Activated CD8-positive, alpha-beta memory T cell treated with anti-CD3 and anti-CD28 coated beads, Interleukin-2, amount 50 U/mL, for 1 hour (primary cell): ENCODE measurements at regions not wholly inside any gene's neighbourhood (a gene's known extent, or its start where the extent isn't known, plus 50 kb on each side); places are given as distances from the start of the nearest gene placed in this dataset.

Experiments
- DNase-seq: peaks from one replicate; pipeline ENCODE4 v3.0.0-alpha.2; 2020; ENCODE audit errors: extremely low read depth

- DNase-seq = no peak
Measured at GRCh38 chr20:60321601-60322000, 363.4 kb downstream of the CDH26 start.

- DNase-seq = no peak
Measured at GRCh38 chr20:60326821-60327220, 368.6 kb downstream of the CDH26 start.

GRCh38 chr20:60327971-60328660, 369.9 kb downstream of the CDH26 start:
- no peak for DNase-seq

- no peak for DNase-seq
Measured at GRCh38 chr20:60330461-60330860, 372.2 kb downstream of the CDH26 start.

DNA sequence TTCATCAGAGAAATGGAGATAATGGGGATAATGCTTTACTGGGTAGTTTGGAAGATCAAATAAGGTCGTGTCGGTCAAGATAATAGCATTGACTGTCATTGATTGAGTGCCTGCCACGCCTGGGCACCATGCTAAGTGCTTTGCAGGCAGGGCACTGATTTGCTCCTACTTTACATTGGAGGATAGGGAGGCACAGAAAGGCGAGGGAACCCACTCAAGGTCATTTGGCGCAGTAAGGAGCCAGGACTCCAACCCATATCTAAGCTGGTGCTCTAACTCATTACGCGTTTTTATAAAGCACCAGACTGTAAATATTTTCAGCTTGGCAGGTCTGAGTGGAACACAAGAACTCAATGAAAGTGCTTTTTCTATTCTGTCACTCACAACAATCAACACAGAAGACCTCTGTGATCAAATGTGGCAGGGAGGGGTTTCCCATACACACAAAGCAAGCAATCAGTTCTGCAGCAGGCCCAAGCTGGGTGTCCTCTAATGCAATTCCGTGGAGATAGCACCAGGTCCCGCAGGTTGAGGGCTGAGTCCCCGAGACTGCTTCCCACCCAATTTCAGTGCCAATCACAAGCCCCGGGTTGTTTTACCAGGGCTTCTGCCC, 373.6 kb downstream of the CDH26 start:
- DNase-seq = no peak

DNA sequence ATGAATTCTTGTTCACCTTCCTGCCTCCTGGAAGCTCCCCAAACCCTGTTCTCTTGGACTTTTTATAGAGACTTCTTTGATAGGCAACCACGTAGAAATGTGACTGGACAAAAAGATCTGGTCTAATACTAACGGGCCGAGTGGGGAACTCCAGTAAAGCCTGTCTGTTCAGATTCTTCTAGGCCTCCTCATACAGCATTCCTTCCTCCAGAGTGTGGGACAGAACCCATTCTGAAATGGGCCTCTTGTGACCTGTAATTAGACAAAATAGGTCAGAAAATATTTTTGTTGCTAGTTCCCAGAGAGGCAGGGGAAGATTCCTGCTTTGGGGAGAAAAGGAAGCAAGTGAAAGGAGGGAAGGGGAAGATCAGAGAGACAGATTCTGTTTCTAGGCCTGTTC, 374.3 kb downstream of the CDH26 start:
- no peak for DNase-seq

DNA sequence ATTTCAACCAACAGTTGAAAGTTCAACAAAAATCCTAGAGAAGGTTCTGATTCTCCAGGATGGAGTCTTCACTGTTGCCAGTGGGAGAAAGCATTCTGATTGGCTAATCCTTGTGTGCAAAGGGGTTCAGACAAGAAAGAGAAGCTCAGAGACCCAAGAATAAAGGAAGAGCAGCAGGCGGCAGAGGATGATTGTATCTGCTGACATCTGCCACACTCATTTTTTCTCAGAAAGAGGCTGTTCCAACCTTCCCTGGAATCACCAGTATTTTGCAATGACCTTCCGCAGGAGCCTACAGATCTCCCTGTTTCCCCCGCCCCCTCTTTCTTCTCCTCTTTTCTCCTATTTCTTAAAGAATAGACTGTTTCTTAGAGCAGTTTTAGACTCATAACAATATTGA, 376.7 kb downstream of the CDH26 start:
- DNase-seq = no peak

DNA sequence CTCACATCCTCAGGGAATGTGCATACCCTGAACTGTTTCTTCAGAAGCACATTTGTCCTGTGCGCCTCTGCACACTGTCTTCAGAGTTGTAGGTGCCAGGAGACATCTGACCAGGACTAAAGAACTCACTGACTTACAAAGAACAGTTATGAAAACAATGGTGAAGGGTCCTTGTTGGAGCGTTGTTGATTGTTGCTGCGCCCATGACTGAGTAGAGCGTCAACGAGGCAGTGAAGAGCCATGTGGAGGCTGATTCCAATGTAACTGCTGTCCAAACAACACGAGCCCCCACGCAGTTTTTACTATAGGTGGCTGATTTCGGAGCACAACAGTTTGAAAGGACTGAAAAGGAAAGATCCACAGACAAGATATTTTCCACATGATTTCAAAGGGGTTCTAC, 380.3 kb downstream of the CDH26 start:
- DNase-seq = no peak

GRCh38 chr20:60339738-60340137, 381.5 kb downstream of the CDH26 start:
- no peak for DNase-seq

- DNase-seq = no peak
Measured at GRCh38 chr20:60340232-60340631, 382.0 kb downstream of the CDH26 start.

DNA sequence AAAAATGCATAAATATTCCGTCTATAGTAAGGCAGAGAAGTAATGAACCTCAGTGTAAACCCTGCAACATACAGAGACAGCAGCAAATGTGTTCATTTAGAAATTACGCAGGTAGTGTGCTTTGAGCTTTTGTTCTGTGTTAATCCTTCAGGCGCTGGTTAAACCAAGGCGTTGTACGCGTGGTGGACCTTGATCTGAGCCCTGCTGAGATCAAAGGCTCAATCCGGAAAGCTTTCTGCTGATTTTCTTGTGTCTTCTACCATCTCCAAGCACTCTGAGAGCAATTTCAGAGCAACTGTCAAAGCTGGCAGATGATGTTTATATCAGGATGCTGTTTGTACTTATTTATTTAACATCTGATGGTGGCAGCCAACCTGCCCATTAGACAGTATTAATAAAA, 382.8 kb downstream of the CDH26 start:
- no peak for DNase-seq

GRCh38 chr20:60345106-60345505, 386.9 kb downstream of the CDH26 start:
- DNase-seq = no peak

DNA sequence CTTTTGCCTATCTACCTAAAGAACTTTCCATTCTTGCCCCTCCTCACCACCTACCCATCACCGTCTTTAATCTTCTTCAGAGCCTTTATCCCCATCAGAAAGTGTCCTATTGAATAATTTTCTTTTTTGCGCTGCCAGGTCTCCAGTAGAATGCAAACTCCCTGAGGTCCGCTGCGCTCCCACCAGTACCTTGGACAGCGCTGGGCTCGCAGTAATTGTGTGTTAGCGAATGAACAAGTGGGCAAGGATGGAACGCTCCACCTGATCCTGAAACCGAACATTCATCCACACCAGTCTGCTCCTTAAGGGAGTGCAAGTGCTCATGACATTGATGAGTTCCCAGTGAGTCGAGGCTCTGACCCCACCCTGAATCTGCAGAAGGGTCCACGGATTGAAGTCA, 391.2 kb downstream of the CDH26 start:
- no peak for DNase-seq

GRCh38 chr20:60352017-60352416, 393.8 kb downstream of the CDH26 start:
- no peak for DNase-seq

DNA sequence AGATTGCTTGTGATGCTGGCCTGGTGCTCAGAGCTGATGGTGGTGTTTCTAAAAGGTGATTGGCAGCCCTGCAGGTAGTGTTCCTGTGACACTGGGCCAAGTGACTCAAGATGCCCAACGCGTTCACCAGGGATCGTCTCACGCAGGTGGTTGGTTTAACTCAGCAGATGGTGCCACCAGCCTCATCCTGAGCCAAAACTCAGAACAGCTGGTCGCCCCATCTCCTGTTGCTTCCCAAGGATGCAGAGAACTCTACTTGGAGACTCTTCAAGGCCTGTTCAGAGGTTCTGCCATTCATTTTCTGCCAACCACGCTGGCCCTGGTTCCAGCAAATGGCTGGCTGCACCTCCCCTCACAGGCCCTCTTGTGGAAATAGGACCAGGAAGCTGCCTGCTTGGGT, 394.4 kb downstream of the CDH26 start:
- no peak for DNase-seq

- no peak for DNase-seq
Measured at GRCh38 chr20:60354024-60354580, 395.9 kb downstream of the CDH26 start.

DNA sequence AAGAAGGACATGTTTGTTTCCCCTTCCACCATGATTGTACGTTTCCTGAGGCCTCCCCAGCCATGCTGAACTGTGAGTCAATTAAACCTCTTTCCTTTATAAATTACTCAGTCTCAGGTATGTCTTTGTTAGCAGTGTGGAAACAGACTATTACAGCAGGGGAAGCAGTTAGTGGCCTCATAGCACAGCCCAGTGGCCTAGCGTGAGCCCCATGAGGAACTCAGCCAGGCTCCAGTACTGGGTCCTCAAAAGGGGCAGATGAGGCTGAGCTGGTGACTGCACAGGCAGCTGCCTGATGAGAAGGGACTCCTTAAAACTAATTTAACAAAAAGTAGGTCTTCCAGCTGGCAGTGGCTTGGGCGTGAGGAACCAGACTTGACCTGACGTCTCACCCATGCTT, 399.9 kb downstream of the CDH26 start:
- no peak for DNase-seq

DNA sequence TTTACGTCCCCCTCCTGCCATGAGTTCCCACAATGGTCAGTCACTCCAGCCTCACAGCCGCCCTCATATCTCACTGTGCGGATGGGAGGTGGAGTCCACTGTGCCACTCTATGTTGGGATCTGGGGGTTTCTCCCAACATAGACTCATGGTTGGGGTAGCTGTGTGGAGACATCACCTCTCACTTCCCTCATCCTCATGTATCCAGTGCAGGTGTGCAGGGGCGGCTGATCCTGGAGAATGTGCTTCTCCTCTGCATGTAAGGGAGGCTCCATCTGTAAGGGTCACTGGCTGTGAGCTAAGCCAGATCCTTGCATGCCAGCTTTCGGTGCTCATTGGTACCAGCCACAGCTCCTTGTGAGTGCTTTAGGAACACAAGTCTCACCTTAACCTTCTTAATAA, 400.8 kb downstream of the CDH26 start:
- no peak for DNase-seq

GRCh38 chr20:60361761-60362395, 403.7 kb downstream of the CDH26 start:
- DNase-seq = no peak

DNA sequence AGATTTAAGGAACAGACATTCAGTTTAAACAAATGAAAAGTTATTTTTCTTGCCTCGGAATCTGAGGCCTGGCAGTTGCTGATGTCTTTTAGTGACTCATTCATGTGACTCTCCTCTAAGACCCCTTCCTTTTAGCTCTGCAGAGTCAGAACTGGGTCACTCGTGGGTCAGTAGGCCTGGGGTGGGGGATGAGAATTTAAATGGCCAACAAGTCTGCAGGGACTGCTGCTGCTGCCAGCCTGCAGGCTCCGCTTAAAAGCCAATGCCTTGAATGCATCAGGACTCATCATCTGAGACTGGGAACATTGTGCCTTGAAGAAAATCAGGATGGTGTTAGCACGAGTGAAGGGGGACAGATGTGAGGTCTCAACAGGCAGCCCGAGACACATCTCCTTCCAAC, 404.3 kb downstream of the CDH26 start:
- DNase-seq = no peak

GRCh38 chr20:60363698-60364097, 405.5 kb downstream of the CDH26 start:
- DNase-seq = no peak

DNA sequence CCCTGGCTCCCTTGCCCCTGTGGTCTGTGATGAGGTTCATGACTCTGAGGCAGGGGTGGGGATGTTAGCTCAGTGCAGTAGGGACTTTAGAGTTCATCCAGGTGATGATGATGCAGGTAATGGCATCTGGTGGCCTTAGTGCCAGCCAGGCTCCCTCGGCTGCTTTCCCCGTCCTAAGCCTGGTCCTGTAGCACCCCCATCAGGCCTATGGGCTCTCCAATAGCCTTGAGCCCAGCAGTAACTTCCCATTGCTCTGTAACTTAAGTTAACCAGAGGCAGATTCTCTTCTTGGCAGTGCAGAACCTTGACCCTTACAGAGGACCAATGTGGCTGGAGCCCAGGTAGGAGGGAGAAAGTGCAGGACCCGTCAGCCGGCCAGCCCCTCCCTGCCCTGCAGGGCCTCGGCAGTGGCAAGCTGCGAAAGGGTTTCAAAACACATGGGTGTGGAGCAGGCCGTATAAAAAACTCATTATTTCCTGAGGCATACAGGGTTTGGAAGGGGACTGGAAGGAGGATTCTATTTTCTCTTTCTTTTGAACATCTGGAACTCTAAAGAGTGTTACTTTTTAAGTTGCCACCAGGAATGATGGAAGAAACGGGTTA, 406.9 kb downstream of the CDH26 start:
- no peak for DNase-seq

GRCh38 chr20:60365882-60366281, 407.7 kb downstream of the CDH26 start:
- DNase-seq = no peak
